H1 (cell line): ENCODE measurements at regions not wholly inside any gene's neighbourhood (a gene's known extent, or its start where the extent isn't known, plus 50 kb on each side); places are given as distances from the start of the nearest gene placed in this dataset.

ENCODE experiments used
- CTCF ChIA-PET: fragments of 300-600 bp; sonication (Branson Sonifier 250); formaldehyde crosslinking; loops from one replicate; lab custom pipeline; 2021; ENCODE audit not compliant: partially characterized antibody; lab: Charles Lee
- POLR2A ChIA-PET: fragments of 300-600 bp; sonication (Branson Sonifier 250); formaldehyde crosslinking; loops from one replicate; lab custom pipeline; 2021; ENCODE audit warnings: inconsistent platforms; ENCODE audit not compliant: partially characterized antibody; lab: Charles Lee
- DNase-seq, 2 experiments: peaks; one replicate each; pipeline versions ENCODE4 v3.0.0 to v3.0.0-alpha.2; 2010 to 2022; ENCODE audit warnings: low spot score in 2 of 2, low read depth in 1 of 2, mixed read lengths in 1 of 2
- FAIRE-seq: peaks from 2 replicates; lab custom pipeline; 2011; peaks lifted over from hg19 to GRCh38; lab: Jason Lieb, UNC
- H2AFZ ChIP-seq: 2 replicates; pipeline ENCODE4 v1.8.1; 2012; ENCODE audit warnings: low read length, inconsistent platforms
- H2AK5ac ChIP-seq: 2 replicates; pipeline ENCODE4 v1.6.1; 2013; ENCODE audit warnings: low read depth, low read length
- H2BK120ac ChIP-seq: replicated peaks from 2 replicates; pipeline ENCODE3; 2013; ENCODE audit warnings: low read depth, low read length, inconsistent platforms
- H2BK12ac ChIP-seq: 2 replicates; pipeline ENCODE4 v1.6.1; 2013; ENCODE audit warnings: low read depth, low read length
- H2BK15ac ChIP-seq: 2 replicates; pipeline ENCODE4 v1.6.1; 2013; ENCODE audit warnings: low read length
- H2BK20ac ChIP-seq: 2 replicates; pipeline ENCODE4 v1.6.1; 2013; ENCODE audit warnings: low read length
- H2BK5ac ChIP-seq: 2 replicates; pipeline ENCODE4 v1.6.1; 2013; ENCODE audit warnings: low read depth, low read length
- H3K14ac ChIP-seq: 2 replicates; pipeline ENCODE4 v1.6.1; 2013; ENCODE audit warnings: inconsistent platforms; ENCODE audit not compliant: insufficient read length
- H3K18ac ChIP-seq: 2 replicates; pipeline ENCODE4 v1.6.1; 2013; ENCODE audit warnings: low read length; ENCODE audit errors: extremely low read depth
- H3K23ac ChIP-seq: 2 replicates; pipeline ENCODE4 v1.6.1; 2013; ENCODE audit warnings: inconsistent platforms; ENCODE audit not compliant: insufficient read length
- H3K23me2 ChIP-seq: 2 replicates; pipeline ENCODE4 v1.6.1; 2013; ENCODE audit warnings: low read depth, low read length
- H3K27ac ChIP-seq: 2 replicates; pipeline ENCODE4 v1.6.1; 2011; ENCODE audit warnings: low read depth, low read length, inconsistent platforms
- H3K27me3 ChIP-seq, 4 experiments: replicated peaks in 1 of 4; 1 replicate in 1 of 4; 2 replicates in 3 of 4; pipeline versions ENCODE4 v1.6.1 to v1.8.1; 2011 to 2013; ENCODE audit warnings: low read length in 3 of 4, mild to moderate bottlenecking in 3 of 4, inconsistent platforms in 2 of 4, mixed read lengths in 2 of 4, moderate library complexity in 1 of 4; ENCODE audit not compliant: control insufficient read depth in 3 of 4, insufficient read depth in 3 of 4; ENCODE audit errors: extremely low read depth in 1 of 4
- H3K36me3 ChIP-seq, 4 experiments: 2 replicates each; pipeline versions ENCODE4 v1.6.1 to v1.8.1; 2011 to 2013; ENCODE audit warnings: mild to moderate bottlenecking in 4 of 4, low read length in 3 of 4, moderate library complexity in 2 of 4, control low read depth in 1 of 4, inconsistent platforms in 1 of 4; ENCODE audit not compliant: insufficient read depth in 4 of 4, control insufficient read depth in 2 of 4
- H3K4ac ChIP-seq: replicated peaks from 2 replicates; pipeline ENCODE3; 2013; ENCODE audit warnings: low read length, low read depth, mixed read lengths, inconsistent platforms; ENCODE audit not compliant: insufficient read length
- H3K4me1 ChIP-seq, 4 experiments: replicated peaks in 1 of 4; 1 replicate in 1 of 4; 2 replicates in 3 of 4; pipeline versions ENCODE4 v1.6.1 to v1.8.1; 2011 to 2013; ENCODE audit warnings: low read length in 3 of 4, inconsistent platforms in 2 of 4, mixed read lengths in 1 of 4; ENCODE audit not compliant: insufficient read depth in 4 of 4, control insufficient read depth in 3 of 4
- H3K4me2 ChIP-seq, 2 experiments: 2 replicates each; pipeline versions ENCODE4 v1.6.1 to v1.8.1; 2011 to 2013; ENCODE audit warnings: low read depth in 2 of 2, low read length in 2 of 2, control low read depth in 1 of 2, inconsistent platforms in 1 of 2, mild to moderate bottlenecking in 1 of 2; ENCODE audit not compliant: insufficient read depth in 1 of 2
- H3K4me3 ChIP-seq, 4 experiments: fragments of 200-600, 300-600 bp in 1 of 4; sonication (generic), shearing (Covaris generic), sonication (Bioruptor Twin) in 1 of 4; 2 replicates each; pipeline versions ENCODE4 v1.5.1 to v1.8.1; 2011 to 2016; ENCODE audit warnings: low read length in 4 of 4, low read depth in 3 of 4, control low read depth in 2 of 4, inconsistent platforms in 2 of 4, mild to moderate bottlenecking in 2 of 4, mixed read lengths in 1 of 4, moderate library complexity in 1 of 4; ENCODE audit not compliant: insufficient read depth in 2 of 4; ENCODE audit errors: extremely low read depth in 1 of 4
- H3K56ac ChIP-seq: replicated peaks from 2 replicates; pipeline ENCODE3; 2013; ENCODE audit warnings: low read depth, mild to moderate bottlenecking, mixed read lengths, low read length, inconsistent platforms; ENCODE audit not compliant: insufficient read length
- H3K79me1 ChIP-seq: 2 replicates; pipeline ENCODE4 v1.6.1; 2013; ENCODE audit warnings: low read depth, low read length, control low read depth
- H3K79me2 ChIP-seq, 2 experiments: 2 replicates each; pipeline versions ENCODE4 v1.6.1 to v1.8.1; 2012 to 2013; ENCODE audit warnings: low read length in 2 of 2, mild to moderate bottlenecking in 2 of 2, inconsistent platforms in 1 of 2; ENCODE audit not compliant: insufficient read depth in 2 of 2, control insufficient read depth in 1 of 2
- H3K9ac ChIP-seq, 4 experiments: replicated peaks in 1 of 4; 1 replicate in 1 of 4; 2 replicates in 3 of 4; pipeline versions ENCODE4 v1.6.1 to v1.8.1; 2011 to 2013; ENCODE audit warnings: low read depth in 3 of 4, low read length in 3 of 4, control low read depth in 2 of 4, mild to moderate bottlenecking in 2 of 4, moderate library complexity in 2 of 4, inconsistent platforms in 1 of 4; ENCODE audit errors: extremely low read depth in 1 of 4
- H3K9me3 ChIP-seq, 2 experiments: 2 replicates each; pipeline versions ENCODE4 v1.6.1 to v1.8.1; 2012 to 2013; ENCODE audit warnings: mild to moderate bottlenecking in 2 of 2, moderate library complexity in 2 of 2, control low read depth in 1 of 2, inconsistent platforms in 1 of 2, low read depth in 1 of 2, low read length in 1 of 2, mixed read lengths in 1 of 2; ENCODE audit not compliant: insufficient read depth in 2 of 2
- H4K20me1 ChIP-seq, 2 experiments: replicated peaks in 1 of 2; 2 replicates each; pipeline versions ENCODE3 to v1.8.1; 2011 to 2013; ENCODE audit warnings: inconsistent platforms in 2 of 2, low read length in 2 of 2, mild to moderate bottlenecking in 1 of 2; ENCODE audit not compliant: insufficient read depth in 2 of 2, control insufficient read depth in 1 of 2
- H4K5ac ChIP-seq: 2 replicates; pipeline ENCODE4 v1.6.1; 2013; ENCODE audit warnings: low read length, low read depth, mixed read lengths, inconsistent platforms; ENCODE audit not compliant: insufficient read length
- H4K8ac ChIP-seq: 2 replicates; pipeline ENCODE4 v1.8.0; 2013; ENCODE audit warnings: mild to moderate bottlenecking, moderate library complexity, low read length, inconsistent platforms; ENCODE audit not compliant: insufficient read depth; ENCODE audit errors: extremely low read depth
- H4K91ac ChIP-seq: replicated peaks from 2 replicates; pipeline ENCODE3; 2013; ENCODE audit warnings: low read length, mixed read lengths, inconsistent platforms; ENCODE audit not compliant: insufficient read length
- BACH1 ChIP-seq: IDR thresholded peaks from 2 replicates; pipeline ENCODE4 v1.6.1; 2012; ENCODE audit warnings: low read length, improper control_type of control experiment
- JUN ChIP-seq: IDR thresholded peaks from 2 replicates; pipeline ENCODE4 v1.6.1; 2011; ENCODE audit warnings: low read depth, mild to moderate bottlenecking, improper control_type of control experiment, low read length
- PHF8 ChIP-seq: fragments of 200-600 bp; sonication (generic); conservative IDR thresholded peaks from 2 replicates; pipeline ENCODE4 v1.7.1; 2012; ENCODE audit warnings: low read depth, mild to moderate bottlenecking, inconsistent platforms, low read length, moderate library complexity
- SIRT6 ChIP-seq: IDR thresholded peaks from one replicate; pipeline ENCODE4 v1.7.1; 2012; ENCODE audit warnings: low read length, inconsistent platforms
- TAF7 ChIP-seq: optimal IDR thresholded peaks from 2 replicates; pipeline ENCODE3; 2011; ENCODE audit warnings: low read depth, mild to moderate bottlenecking, inconsistent platforms, low read length, moderate library complexity, borderline replicate concordance
- YY1 ChIP-seq: IDR thresholded peaks from 2 replicates; pipeline ENCODE4 v1.6.1; 2011; ENCODE audit warnings: low read depth, mild to moderate bottlenecking, low read length
- WGBS, 2 experiments: shearing (Covaris generic) in 1 of 2; methylation state at CpG; one replicate each; pipeline versions ENCODE4 v1.1.6 to v1.1.7; 2013 to 2015; ENCODE audit warnings: low lambda C conversion rate in 2 of 2, mixed read lengths in 2 of 2, inconsistent platforms in 1 of 2, low coverage in 1 of 2, missing lambda C conversion rate in 1 of 2; ENCODE audit not compliant: insufficient replicate concordance in 2 of 2, insufficient coverage in 1 of 2, insufficient read length in 1 of 2; ENCODE audit errors: extremely low coverage in 1 of 2, missing lambda C conversion rate in 1 of 2; 5-methylcytosine and 5-hydroxymethylcytosine counted together

GRCh38 chr12:97767347-97767746 lies 304.7 kb downstream of the RMST start:
- no peak overlapping the region for H3K4me2 ChIP-seq
- no peaks in the 10 kb centered on the region for H4K20me1 ChIP-seq
- no peaks in the 10 kb centered on the region; a peak in 1 of 8 replicates for H3K36me3 ChIP-seq
- H2BK120ac ChIP-seq, result no peak overlapping the region
- no peak overlapping the region for H3K4me3 ChIP-seq
- no peak overlapping the region for H2AK5ac ChIP-seq
- H3K23ac ChIP-seq, result no peak overlapping the region
- H3K18ac ChIP-seq, result no peak overlapping the region
- no peaks in the 10 kb centered on the region for H3K79me1 ChIP-seq
- no peak overlapping the region for H3K4ac ChIP-seq
- no peaks in the 10 kb centered on the region for H3K23me2 ChIP-seq
- CTCF ChIA-PET, result no interaction called here
- H2BK12ac ChIP-seq, result no peak overlapping the region
- no peaks in the 10 kb centered on the region for H3K79me2 ChIP-seq
- no peak overlapping the region for H3K27ac ChIP-seq
- no peak overlapping the region for H4K91ac ChIP-seq
- H4K5ac ChIP-seq, result no peak overlapping the region
- H2AFZ ChIP-seq, result no peak overlapping the region
- H3K4me1 ChIP-seq, result no peaks in the 10 kb centered on the region
- no peak overlapping the region for H3K56ac ChIP-seq
- no peak overlapping the region for H2BK5ac ChIP-seq
- H3K9ac ChIP-seq, result no peak overlapping the region
- WGBS, 2 experiments, result 85% methylated on average over 2 of the region's 2 CpGs; no CpG with 5 or more reads in 1 of the 2 experiments
- no peaks in the 10 kb centered on the region; a peak in 1 of 4 replicates for H3K9me3 ChIP-seq
- no peak for TF ChIP-seq TAF7
- no peak for TF ChIP-seq PHF8
- no peak for TF ChIP-seq SIRT6
- no peak for TF ChIP-seq BACH1
- no peak for TF ChIP-seq JUN
- no peak for TF ChIP-seq YY1
- H4K8ac ChIP-seq, result no peak overlapping the region
- no peak overlapping the region for H2BK20ac ChIP-seq
- POLR2A ChIA-PET, result no interaction called here
- DNase-seq (no peak), FAIRE-seq (no peak)
- H3K14ac ChIP-seq, result no peak overlapping the region
- H3K27me3 ChIP-seq, result no peaks in the 10 kb centered on the region
- H2BK15ac ChIP-seq, result no peak overlapping the region
